Endothelial cell (in vitro differentiated cells): ENCODE measurements at regions not wholly inside any gene's neighbourhood (a gene's known extent, or its start where the extent isn't known, plus 50 kb on each side); places are given as distances from the start of the nearest gene placed in this dataset.
"Not testable (repeated sequence)": the region's sequence is repeated elsewhere in the genome, so short reads cannot be mapped to it uniquely, and the experiment has no call there.

Experiments
- DNase-seq: peaks from one replicate; pipeline ENCODE4 v3.0.0; 2021; ENCODE audit warnings: low spot score
- H3K27ac Mint-ChIP-seq: one replicate; pipeline ENCODE4 v1.8.0; 2021; ENCODE audit warnings: mixed read lengths, inconsistent platforms; ENCODE audit not compliant: unreplicated experiment
- H3K27me3 Mint-ChIP-seq: one replicate; pipeline ENCODE4 v1.8.0; 2021; ENCODE audit warnings: mild to moderate bottlenecking, moderate library complexity, mixed read lengths, inconsistent platforms; ENCODE audit not compliant: unreplicated experiment
- H3K36me3 Mint-ChIP-seq: one replicate; pipeline ENCODE4 v1.8.0; 2021; ENCODE audit warnings: mild to moderate bottlenecking, low read depth, mixed read lengths, inconsistent platforms; ENCODE audit not compliant: unreplicated experiment
- H3K4me1 Mint-ChIP-seq: one replicate; pipeline ENCODE4 v1.8.0; 2021; ENCODE audit warnings: mild to moderate bottlenecking, mixed read lengths, inconsistent platforms; ENCODE audit not compliant: unreplicated experiment
- H3K4me3 Mint-ChIP-seq: one replicate; pipeline ENCODE4 v1.8.0; 2021; ENCODE audit warnings: mild to moderate bottlenecking, mixed read lengths, inconsistent platforms; ENCODE audit not compliant: unreplicated experiment
- H3K9me3 Mint-ChIP-seq: one replicate; pipeline ENCODE4 v1.8.0; 2021; ENCODE audit warnings: mixed read lengths, inconsistent platforms; ENCODE audit not compliant: unreplicated experiment
- CTCF ChIP-seq: fragments of 200-600 bp; sonication (generic); IDR thresholded peaks from one replicate; pipeline ENCODE4 v1.5.0; 2021; ENCODE audit warnings: antibody characterized with exemption; ENCODE audit not compliant: unreplicated experiment

- Mint-ChIP-seq H3K36me3 (no peaks in the 10 kb centered on the region), H3K27me3 (peaks cover 1% of the 10 kb centered on the region), H3K4me3 (no peak overlapping the region), H3K9me3 (no peaks in the 10 kb centered on the region), H3K27ac (no peak overlapping the region), H3K4me1 (peaks cover 42% of the 10 kb centered on the region)
- no peak for DNase-seq
- no peak for TF ChIP-seq CTCF
These were observed 56.4 kb upstream of the ECHDC3 start for GRCh38 chr10:11685787-11686218.

DNA sequence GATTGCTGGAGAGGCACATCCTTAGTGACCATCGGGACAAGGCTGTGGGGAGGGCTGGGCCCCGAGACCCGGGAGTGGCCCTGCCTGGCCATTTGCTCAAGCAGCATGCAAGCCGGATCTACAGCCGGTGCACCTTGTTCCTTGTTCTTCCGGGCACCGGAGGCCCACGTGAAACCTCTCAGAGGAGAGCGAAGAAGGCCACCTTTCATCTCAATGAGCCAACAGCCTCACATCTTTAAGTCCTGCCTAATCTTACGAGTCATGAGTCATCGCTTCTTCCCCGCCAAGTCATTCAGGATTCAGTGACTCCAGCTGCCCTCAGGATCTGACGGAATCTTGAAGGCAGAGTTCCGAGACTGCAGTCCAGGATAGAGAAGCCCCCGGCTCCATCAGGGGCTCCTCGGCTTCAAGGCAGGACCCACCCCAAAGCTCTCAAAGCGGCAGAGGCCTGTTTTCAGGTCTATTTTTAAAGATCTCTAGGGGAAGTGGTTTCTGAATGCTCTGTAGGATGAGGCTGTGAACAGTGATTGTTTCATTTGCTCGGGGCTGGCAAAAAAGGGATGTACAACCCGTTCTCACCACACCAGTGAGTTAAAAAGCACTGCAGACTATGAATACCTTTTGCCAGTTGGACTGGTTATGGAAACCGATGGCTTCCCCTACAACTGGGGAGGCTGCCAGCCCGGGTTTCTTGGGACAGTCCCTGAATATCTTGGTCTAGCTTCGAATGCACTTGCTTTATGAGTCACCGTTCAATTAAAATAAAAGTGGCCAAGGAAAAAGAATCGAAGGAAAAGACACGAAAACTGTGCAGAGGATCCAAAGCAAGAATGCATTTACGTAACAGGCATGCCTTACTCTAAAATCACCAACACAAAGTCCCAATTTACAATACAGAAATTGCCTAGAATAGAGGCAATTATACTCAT, 57.2 kb upstream of the ECHDC3 start:
- H3K4me1 Mint-ChIP-seq = peaks cover 50% of the 10 kb centered on the region
- H3K9me3 Mint-ChIP-seq = no peaks in the 10 kb centered on the region
- DNase-seq = no peak
- H3K4me3 Mint-ChIP-seq = no peak overlapping the region
- no peaks in the 10 kb centered on the region for H3K27me3 Mint-ChIP-seq
- H3K27ac Mint-ChIP-seq = no peak overlapping the region
- no peak for TF ChIP-seq CTCF
- H3K36me3 Mint-ChIP-seq = no peaks in the 10 kb centered on the region

DNA sequence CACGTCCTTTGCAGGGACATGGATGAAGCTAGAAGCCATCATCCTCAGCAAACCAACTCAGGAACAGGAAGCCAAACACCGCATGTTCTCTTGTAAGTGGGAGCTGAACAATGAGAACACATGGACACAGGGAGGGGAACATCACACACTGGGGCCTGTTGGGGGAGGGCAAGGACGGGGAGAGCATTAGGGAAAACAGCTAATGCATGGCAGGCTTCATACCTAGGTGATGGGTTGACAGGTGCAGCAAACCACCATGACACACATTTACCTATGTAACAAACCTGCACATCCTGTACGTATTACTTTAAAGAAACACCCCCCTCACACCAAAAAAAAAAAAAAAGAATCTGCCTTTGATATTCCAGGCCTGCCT, 57.9 kb upstream of the ECHDC3 start:
- H3K27ac Mint-ChIP-seq = peak overlapping the region; percentile 55

DNA sequence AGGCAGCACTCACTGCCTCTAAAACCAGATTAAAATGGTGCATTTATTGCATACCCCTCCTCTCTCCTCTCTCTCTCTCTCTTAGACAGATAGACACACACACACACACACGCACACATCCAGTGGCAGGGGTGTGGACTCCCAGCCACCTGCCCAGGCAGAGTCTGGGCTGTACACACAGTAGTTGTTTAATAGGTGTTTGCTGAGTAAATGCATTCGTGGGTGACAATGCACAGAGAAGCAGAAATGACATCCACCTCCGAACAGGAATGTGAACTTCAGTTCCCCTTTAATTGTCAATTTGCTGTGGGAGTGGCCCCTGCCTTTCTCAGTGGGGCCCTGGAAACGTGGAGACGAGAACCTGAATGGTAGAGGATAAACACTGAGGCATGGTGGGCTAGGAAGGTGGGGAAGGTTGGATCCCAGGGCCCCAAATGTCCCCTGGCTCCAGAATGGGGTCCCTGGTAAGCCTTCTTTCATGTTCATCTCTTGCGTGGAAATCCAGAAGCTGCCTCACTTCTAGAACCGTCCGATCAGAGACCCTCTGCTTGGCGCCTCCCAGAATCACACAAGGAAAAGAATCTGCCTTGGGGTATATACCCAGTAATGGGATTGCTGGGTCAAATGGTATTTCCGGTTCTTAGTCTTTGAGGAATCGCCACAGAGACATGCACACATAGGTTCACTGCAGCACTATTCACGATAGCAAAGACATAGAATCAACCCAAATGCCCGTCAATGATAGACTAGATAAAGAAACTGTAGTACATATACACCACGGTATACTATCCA, 58.5 kb upstream of the ECHDC3 start:
- H3K4me3 Mint-ChIP-seq = no peak overlapping the region
- H3K27ac Mint-ChIP-seq = peak overlapping the region; percentile 55
- no peak for TF ChIP-seq CTCF
- H3K27me3 Mint-ChIP-seq = no peaks in the 10 kb centered on the region
- peaks cover 47% of the 10 kb centered on the region for H3K4me1 Mint-ChIP-seq
- H3K9me3 Mint-ChIP-seq = no peaks in the 10 kb centered on the region
- no peak for DNase-seq
- no peaks in the 10 kb centered on the region for H3K36me3 Mint-ChIP-seq

More for the DNA sequence above, 57.9 kb upstream of the ECHDC3 start:
- DNase-seq, H3K36me3 Mint-ChIP-seq, H3K9me3 Mint-ChIP-seq, H3K27me3 Mint-ChIP-seq, H3K4me3 Mint-ChIP-seq: not testable (repeated sequence)
- H3K4me1 Mint-ChIP-seq = peaks cover 52% of the 10 kb centered on the region

DNA sequence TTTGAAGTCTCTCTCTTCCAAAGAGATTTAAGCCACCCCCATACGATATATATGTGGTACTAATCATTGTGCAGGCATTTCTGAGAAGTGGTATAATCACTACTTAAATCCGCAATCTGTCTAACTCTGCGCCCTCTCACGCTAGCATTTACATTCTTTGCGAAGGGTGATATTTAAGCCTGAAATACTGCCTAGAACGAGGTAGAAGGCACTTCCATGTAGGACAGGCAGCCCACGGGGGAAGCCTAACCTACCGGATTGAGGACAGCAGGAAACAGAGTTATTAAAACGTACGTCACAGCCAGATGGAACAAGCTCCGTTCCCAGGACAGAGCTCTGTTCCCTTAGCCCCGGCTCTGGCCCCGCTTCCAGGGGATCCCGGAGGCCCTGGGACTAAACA, 59.3 kb upstream of the ECHDC3 start:
- H3K27me3 Mint-ChIP-seq = no peaks in the 10 kb centered on the region
- H3K36me3 Mint-ChIP-seq = no peaks in the 10 kb centered on the region
- DNase-seq = no peak
- H3K4me1 Mint-ChIP-seq = peaks cover 41% of the 10 kb centered on the region
- H3K4me3 Mint-ChIP-seq = no peak overlapping the region
- H3K9me3 Mint-ChIP-seq = no peaks in the 10 kb centered on the region
- H3K27ac Mint-ChIP-seq = no peak overlapping the region
- no peak for TF ChIP-seq CTCF
